ENCODE measurements at regions not wholly inside any gene's neighbourhood (a gene's known extent, or its start where the extent isn't known, plus 50 kb on each side); places are given as distances from the start of the nearest gene placed in this dataset.
"Not testable (repeated sequence)": the region's sequence is repeated elsewhere in the genome, so short reads cannot be mapped to it uniquely, and the experiment has no call there.

DNA sequence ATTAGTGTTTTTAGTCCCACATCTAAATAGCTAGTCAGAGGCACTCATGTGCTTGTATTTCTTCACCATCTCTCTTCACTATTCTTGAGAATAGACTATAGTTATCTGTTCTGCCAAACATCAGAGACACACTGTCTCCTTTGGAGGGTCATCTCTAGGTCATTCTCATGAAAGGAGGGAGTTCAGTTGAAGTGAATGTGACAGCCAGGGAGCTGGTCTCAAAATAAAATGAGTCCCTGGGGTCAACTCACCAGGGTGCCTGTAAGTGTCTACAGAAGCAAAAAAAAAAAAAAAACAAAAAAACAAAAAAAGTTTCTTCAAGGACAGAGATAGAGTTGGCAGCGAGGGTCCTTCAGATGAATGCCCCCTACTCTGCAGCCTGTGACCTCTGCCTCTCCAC is 171.0 kb downstream of the ID4 start:
- intact Hi-C loops (cut with micrococcal nuclease) = no loop called here
- H3K4me1 Mint-ChIP-seq (ENCODE audit: low read depth) = no peaks in the 10 kb centered on the region

DNA sequence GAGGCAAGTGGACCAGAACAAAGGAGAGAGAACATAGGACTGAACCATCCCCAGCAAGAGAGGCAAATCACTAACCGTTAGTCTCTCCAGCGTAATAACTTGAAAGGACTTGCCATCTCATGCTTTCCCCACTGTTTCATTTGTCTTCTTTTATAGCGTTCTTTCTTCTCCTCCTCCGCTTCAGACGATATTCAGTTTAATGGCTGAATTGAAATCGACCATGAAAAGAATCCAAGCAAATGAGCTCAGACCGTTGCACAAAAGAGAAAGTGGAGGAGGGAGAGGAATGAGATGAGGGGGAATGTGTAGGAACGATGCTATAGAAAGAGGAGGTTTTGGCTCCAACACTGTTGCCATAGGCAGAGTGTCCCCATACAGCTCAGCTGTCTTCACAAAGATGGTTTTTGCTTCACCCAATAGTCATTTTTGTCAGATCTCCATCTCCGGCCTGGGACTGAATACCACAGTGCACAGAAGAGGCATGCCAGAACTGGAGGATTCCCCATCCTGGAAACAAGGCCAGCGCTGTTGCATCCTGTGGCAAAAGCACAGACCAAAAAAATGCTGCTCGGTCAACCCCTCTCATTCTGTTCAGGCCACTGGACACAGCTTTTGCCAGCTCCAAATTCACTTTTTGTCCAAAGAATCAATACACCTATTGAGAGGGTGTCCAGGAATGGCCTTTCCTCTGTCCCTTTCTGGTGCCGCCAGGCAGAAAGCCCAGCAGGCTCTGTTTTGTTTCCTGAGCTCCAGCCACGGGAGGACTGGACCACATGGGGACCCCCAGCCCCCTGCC is 176.1 kb downstream of the ID4 start:
- ChIA-PET CTCF (no interaction called here), POLR2A (no interaction called here)
- ATAC-seq = no peak
- Mint-ChIP-seq H3K9me3 (no peaks in the 10 kb centered on the region), H3K27me3 (peaks cover 9% of the 10 kb centered on the region), H3K36me3 (ENCODE audit: low read depth) (no peaks in the 10 kb centered on the region), H3K27ac (no peak overlapping the region), H3K4me1 (ENCODE audit: low read depth) (no peaks in the 10 kb centered on the region), H3K4me3 (no peak overlapping the region)
- TF ChIP-seq, protein P1, sequence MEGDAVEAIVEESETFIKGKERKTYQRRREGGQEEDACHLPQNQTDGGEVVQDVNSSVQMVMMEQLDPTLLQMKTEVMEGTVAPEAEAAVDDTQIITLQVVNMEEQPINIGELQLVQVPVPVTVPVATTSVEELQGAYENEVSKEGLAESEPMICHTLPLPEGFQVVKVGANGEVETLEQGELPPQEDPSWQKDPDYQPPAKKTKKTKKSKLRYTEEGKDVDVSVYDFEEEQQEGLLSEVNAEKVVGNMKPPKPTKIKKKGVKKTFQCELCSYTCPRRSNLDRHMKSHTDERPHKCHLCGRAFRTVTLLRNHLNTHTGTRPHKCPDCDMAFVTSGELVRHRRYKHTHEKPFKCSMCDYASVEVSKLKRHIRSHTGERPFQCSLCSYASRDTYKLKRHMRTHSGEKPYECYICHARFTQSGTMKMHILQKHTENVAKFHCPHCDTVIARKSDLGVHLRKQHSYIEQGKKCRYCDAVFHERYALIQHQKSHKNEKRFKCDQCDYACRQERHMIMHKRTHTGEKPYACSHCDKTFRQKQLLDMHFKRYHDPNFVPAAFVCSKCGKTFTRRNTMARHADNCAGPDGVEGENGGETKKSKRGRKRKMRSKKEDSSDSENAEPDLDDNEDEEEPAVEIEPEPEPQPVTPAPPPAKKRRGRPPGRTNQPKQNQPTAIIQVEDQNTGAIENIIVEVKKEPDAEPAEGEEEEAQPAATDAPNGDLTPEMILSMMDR (IDR thresholded peaks at IDR 0.05) = no peak
- DNase-seq = no peak
- intact Hi-C loops (cut with micrococcal nuclease) = no loop called here

More for the DNA sequence above, 171.0 kb downstream of the ID4 start:
- ATAC-seq = no peak
- Mint-ChIP-seq H3K27ac (no peak overlapping the region), H3K27me3 (peaks cover 10% of the 10 kb centered on the region), H3K36me3 (ENCODE audit: low read depth) (no peaks in the 10 kb centered on the region), H3K9me3 (no peaks in the 10 kb centered on the region), H3K4me3 (no peak overlapping the region)
- DNase-seq = no peak
- ChIA-PET POLR2A (no interaction called here), CTCF (no interaction called here)
- TF ChIP-seq, protein P1 (IDR thresholded peaks at IDR 0.05) = no peak

DNA sequence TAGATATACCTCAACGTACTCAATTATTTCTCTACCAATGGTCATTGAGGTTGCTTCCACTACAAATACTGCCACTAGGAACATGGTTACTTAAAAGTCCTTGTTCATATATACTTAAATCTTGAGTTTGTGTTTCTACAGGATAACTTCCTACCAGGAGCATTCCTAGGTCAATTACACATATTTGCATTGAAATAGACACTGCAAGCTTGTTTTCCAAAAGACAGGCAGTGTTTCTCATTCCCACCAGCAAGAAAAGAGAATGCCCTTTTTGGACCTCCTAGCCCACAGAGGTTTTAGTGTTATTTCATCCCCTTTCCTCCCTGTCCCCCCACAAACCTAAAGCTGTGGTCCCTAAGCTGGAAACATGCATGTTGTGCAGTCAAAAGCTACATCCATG is 177.3 kb downstream of the ID4 start:
- POLR2A ChIA-PET = no interaction called here
- TF ChIP-seq, protein P1 (IDR thresholded peaks at IDR 0.05) = no peak
- Mint-ChIP-seq H3K4me3 (no peak overlapping the region), H3K9me3 (no peaks in the 10 kb centered on the region), H3K36me3 (ENCODE audit: low read depth) (no peaks in the 10 kb centered on the region), H3K27me3 (peaks cover 9% of the 10 kb centered on the region), H3K4me1 (ENCODE audit: low read depth) (no peaks in the 10 kb centered on the region), H3K27ac (no peak overlapping the region)
- CTCF ChIA-PET = no interaction called here
- intact Hi-C loops (cut with micrococcal nuclease) = no loop called here
- ATAC-seq (no peak), DNase-seq (no peak)

DNA sequence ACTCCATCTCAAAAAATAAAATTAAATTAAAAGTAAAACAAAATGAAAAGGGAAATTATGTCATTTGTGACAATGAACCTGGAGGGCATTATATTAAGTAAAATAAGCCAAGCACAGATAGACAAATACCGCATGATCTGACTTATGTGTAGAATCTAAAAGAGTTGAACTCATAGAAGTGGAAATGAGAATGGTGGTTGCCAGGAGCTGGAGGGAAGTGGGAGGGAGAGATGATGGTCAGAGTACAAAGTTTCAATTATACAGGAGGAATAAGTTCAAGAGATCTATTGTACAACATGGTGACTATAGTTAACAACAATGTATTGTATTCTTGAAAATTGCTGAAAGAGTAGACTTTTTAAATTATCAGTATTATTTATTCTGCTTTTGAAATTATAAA is 183.4 kb downstream of the ID4 start:
- ATAC-seq (no peak), DNase-seq (no peak)
- Mint-ChIP-seq H3K4me3 (no peak overlapping the region), H3K27ac (no peak overlapping the region), H3K4me1 (ENCODE audit: low read depth) (peaks cover 18% of the 10 kb centered on the region), H3K36me3 (ENCODE audit: low read depth) (no peaks in the 10 kb centered on the region), H3K27me3 (peaks cover 10% of the 10 kb centered on the region), H3K9me3 (no peaks in the 10 kb centered on the region)
- TF ChIP-seq, protein P1 (IDR thresholded peaks at IDR 0.05) = no peak
- ChIA-PET CTCF (interaction anchor here (1.2 kb wide), 1 partner anchor 69 kb away, joined by 3 read pairs; no protein-coding TSS in a partner anchor), POLR2A (no interaction called here)
- intact Hi-C loops (cut with micrococcal nuclease) = no loop called here

DNA sequence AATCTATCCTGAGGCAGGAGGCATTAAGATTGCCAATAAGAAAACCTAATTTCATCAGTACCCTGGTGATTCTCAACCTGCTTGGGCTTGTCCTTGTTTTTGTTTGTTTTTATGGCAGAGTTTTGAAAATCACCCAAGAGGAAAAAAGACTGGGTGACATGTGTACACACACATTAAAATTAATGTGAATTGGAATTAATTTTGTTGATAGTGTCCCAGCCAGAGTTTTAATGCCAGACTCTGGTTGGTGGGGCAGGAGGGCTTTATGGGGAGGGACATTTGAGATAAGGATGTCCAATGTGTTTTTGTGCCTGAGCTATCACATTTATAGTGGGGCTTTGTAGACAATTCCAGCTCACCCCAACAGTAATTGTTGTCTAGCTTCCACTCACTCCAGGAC is 184.6 kb downstream of the ID4 start:
- POLR2A ChIA-PET = no interaction called here
- CTCF ChIA-PET = interaction anchor here (1.2 kb wide), 1 partner anchor 67 kb away, joined by 3 read pairs; no protein-coding TSS in a partner anchor
- ATAC-seq = no peak

DNA sequence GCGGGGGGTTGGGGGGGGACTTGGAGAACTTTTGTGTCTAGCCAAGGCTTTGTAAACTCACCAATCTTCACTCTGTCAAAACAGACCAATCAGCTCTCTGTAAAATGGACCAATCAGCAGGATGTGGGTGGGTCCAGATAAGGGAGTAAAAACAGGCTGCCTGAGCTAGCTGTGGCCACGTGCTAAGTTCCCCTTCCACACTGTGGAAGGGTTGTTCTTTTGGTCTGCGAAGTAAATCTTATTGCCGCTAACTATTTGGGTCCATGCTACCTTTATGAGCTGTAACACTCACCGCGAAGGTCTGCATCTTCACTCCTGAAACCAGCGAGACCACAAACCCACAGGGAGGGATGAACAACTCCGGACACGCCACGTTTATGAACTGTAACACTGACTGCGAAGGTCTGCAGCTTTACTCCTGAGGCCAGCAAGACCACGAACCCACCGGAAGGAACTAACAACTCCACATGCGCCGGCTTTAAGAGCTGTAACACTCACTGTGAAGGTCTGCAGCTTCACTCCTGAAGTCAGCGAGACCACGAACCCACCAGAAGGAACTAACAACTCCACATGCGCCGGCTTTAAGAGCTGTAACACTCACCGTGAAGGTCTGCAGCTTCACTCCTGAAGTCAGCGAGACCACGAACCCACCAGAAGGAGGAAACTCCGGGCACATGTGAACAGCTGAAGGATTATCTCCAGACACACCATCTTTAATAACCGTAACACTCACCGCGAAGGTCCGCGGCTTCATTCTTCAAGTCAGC is 186.6 kb downstream of the ID4 start:
- H3K4me3 Mint-ChIP-seq = peak overlapping the region; percentile 68
- H3K4me1 Mint-ChIP-seq (ENCODE audit: low read depth) = peaks cover 18% of the 10 kb centered on the region
- DNase-seq (peak; percentile 65), ATAC-seq (peak; percentile 83)
- peaks cover 14% of the 10 kb centered on the region for H3K27me3 Mint-ChIP-seq
- intact Hi-C loops (cut with micrococcal nuclease); H3K9me3 Mint-ChIP-seq; H3K36me3 Mint-ChIP-seq (ENCODE audit: low read depth); POLR2A ChIA-PET: not testable (repeated sequence)
- H3K27ac Mint-ChIP-seq = peak overlapping the region; percentile 57
- CTCF ChIA-PET = interaction anchor here (1.0 to 1.6 kb wide), 2 partner anchors 32 to 43 kb away, joined by 3 read pairs; no protein-coding TSS in a partner anchor

More for the DNA sequence above, 184.6 kb downstream of the ID4 start:
- no peak overlapping the region for H3K27ac Mint-ChIP-seq
- intact Hi-C loops (cut with micrococcal nuclease) = no loop called here
- H3K4me1 Mint-ChIP-seq (ENCODE audit: low read depth) = peaks cover 18% of the 10 kb centered on the region
- TF ChIP-seq, protein P1 (IDR thresholded peaks at IDR 0.05) = no peak
- H3K27me3 Mint-ChIP-seq = peaks cover 14% of the 10 kb centered on the region
- H3K36me3 Mint-ChIP-seq (ENCODE audit: low read depth) = no peaks in the 10 kb centered on the region
- no peak for DNase-seq
- H3K9me3 Mint-ChIP-seq = no peaks in the 10 kb centered on the region
- H3K4me3 Mint-ChIP-seq = no peak overlapping the region
